H1 (cell line): ENCODE measurements at regions not wholly inside any gene's neighbourhood (a gene's known extent, or its start where the extent isn't known, plus 50 kb on each side); places are given as distances from the start of the nearest gene placed in this dataset.

Experiments used
- ASH2L ChIP-seq: fragments of 200-600, 300-600 bp; sonication (generic); IDR thresholded peaks from one replicate; pipeline ENCODE4 v1.7.1; 2017; ENCODE audit warnings: low read length
- CBX8 ChIP-seq: fragments of 300-800, 300-1000 bp; sonication (generic); IDR thresholded peaks from 2 replicates; pipeline ENCODE4 v1.7.1; 2016; ENCODE audit warnings: low read depth, low read length, borderline replicate concordance
- CEBPB ChIP-seq: IDR thresholded peaks from 2 replicates; pipeline ENCODE4 v1.6.1; 2012; ENCODE audit warnings: low read depth, low read length
- EP300 ChIP-seq, 2 experiments: IDR thresholded peaks; 1 replicate in 1 of 2; 2 replicates in 1 of 2; pipeline ENCODE4 v1.6.1; 2011 to 2012; ENCODE audit warnings: low read depth in 2 of 2, low read length in 2 of 2, mild to moderate bottlenecking in 2 of 2, borderline replicate concordance in 1 of 2, inconsistent platforms in 1 of 2, moderate library complexity in 1 of 2
- EZH2 ChIP-seq: fragments of 200-600 bp; sonication (generic); IDR thresholded peaks from 2 replicates; pipeline ENCODE4 v1.7.1; 2012; ENCODE audit warnings: low read depth, mild to moderate bottlenecking, moderate library complexity, low read length, inconsistent platforms; ENCODE audit not compliant: severe bottlenecking
- GABPA ChIP-seq: IDR thresholded peaks from 2 replicates; pipeline ENCODE4 v1.6.1; 2011; ENCODE audit warnings: mild to moderate bottlenecking, low read length, moderate library complexity, borderline replicate concordance; ENCODE audit not compliant: insufficient read depth
- POLR2A ChIP-seq, 2 experiments: IDR thresholded peaks; 1 replicate in 1 of 2; 2 replicates in 1 of 2; pipeline ENCODE4 v1.6.1; 2011; ENCODE audit warnings: low read depth in 2 of 2, low read length in 2 of 2, mild to moderate bottlenecking in 2 of 2; ENCODE audit errors: control extremely low read depth in 1 of 2
- SIN3A ChIP-seq, 2 experiments: IDR thresholded peaks in 1 of 2; conservative IDR thresholded peaks in 1 of 2; 2 replicates each; pipeline ENCODE4 v1.6.1; 2011 to 2012; ENCODE audit warnings: low read length in 2 of 2, improper control_type of control experiment in 1 of 2, low read depth in 1 of 2, mild to moderate bottlenecking in 1 of 2
- SP4 ChIP-seq: IDR thresholded peaks from 2 replicates; pipeline ENCODE4 v1.6.1; 2012; ENCODE audit warnings: low read length, inconsistent platforms
- TF ChIP-seq, protein P1 (sequence below), 3 experiments: IDR thresholded peaks; 1 replicate in 2 of 3; 2 replicates in 1 of 3; pipeline versions ENCODE4 v1.5.1 to v1.6.1; 2011; ENCODE audit warnings: low read length in 3 of 3, mild to moderate bottlenecking in 3 of 3, inconsistent platforms in 2 of 3, low read depth in 1 of 3, moderate library complexity in 1 of 3; ENCODE audit not compliant: insufficient read depth in 1 of 3; ENCODE audit errors: control extremely low read depth in 1 of 3
- TF ChIP-seq, protein P2 (sequence below): IDR thresholded peaks from 2 replicates; pipeline ENCODE4 v1.6.1; 2012; ENCODE audit warnings: inconsistent platforms
- TF ChIP-seq, protein P3 (sequence below): fragments of 300-600 bp; sonication (generic); IDR thresholded peaks from 2 replicates; pipeline ENCODE4 v1.7.1; 2012; ENCODE audit warnings: low read length, moderate library complexity, mild to moderate bottlenecking, inconsistent platforms; ENCODE audit not compliant: insufficient replicate concordance
- TF ChIP-seq, protein P4 (sequence below): IDR thresholded peaks from 2 replicates; pipeline ENCODE4 v1.6.1; 2011; ENCODE audit warnings: low read length, improper control_type of control experiment

DNA sequence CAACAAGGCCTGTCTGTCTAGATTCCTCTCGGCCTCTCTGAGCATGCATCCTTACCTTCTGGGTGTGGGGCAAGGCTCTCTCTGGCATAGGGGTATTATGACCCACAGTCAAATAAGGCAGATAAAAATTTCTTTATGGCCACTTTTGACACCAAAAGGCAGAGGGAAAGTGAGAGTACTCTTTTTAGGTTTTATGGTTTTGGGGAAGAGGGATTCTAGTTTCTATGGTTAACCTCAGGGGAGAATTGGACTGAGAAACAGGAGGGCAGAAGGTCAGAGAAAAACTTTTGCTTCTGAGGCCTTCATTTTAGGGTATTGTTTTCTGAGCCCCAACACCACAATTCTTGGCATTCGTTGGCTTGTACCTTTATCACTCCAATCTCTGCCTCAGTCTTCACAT, 70.0 kb upstream of the CCDC54 start:
- TF ChIP-seq ASH2L, result no peak
- no peak for TF ChIP-seq CBX8
- TF ChIP-seq SIN3A (conservative IDR thresholded peaks at IDR 0.05 in 1 of 2, IDR thresholded peaks at IDR 0.05 in 1 of 2; ENCODE audit: low read depth in 1 of 2, low read length in 2 of 2), result no peak
- no peak for TF ChIP-seq EZH2
- TF ChIP-seq, protein P1, sequence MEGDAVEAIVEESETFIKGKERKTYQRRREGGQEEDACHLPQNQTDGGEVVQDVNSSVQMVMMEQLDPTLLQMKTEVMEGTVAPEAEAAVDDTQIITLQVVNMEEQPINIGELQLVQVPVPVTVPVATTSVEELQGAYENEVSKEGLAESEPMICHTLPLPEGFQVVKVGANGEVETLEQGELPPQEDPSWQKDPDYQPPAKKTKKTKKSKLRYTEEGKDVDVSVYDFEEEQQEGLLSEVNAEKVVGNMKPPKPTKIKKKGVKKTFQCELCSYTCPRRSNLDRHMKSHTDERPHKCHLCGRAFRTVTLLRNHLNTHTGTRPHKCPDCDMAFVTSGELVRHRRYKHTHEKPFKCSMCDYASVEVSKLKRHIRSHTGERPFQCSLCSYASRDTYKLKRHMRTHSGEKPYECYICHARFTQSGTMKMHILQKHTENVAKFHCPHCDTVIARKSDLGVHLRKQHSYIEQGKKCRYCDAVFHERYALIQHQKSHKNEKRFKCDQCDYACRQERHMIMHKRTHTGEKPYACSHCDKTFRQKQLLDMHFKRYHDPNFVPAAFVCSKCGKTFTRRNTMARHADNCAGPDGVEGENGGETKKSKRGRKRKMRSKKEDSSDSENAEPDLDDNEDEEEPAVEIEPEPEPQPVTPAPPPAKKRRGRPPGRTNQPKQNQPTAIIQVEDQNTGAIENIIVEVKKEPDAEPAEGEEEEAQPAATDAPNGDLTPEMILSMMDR (IDR thresholded peaks at IDR 0.05; ENCODE audit: control extremely low read depth in 1 of 3, insufficient read depth in 1 of 3, low read depth in 1 of 3, low read length in 3 of 3), result no peak
- no peak for TF ChIP-seq POLR2A (IDR thresholded peaks at IDR 0.05; ENCODE audit: control extremely low read depth in 1 of 2, low read depth in 2 of 2, low read length in 2 of 2)
- TF ChIP-seq, protein P2, sequence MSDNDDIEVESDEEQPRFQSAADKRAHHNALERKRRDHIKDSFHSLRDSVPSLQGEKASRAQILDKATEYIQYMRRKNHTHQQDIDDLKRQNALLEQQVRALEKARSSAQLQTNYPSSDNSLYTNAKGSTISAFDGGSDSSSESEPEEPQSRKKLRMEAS, result no peak
- TF ChIP-seq SP4, result no peak
- TF ChIP-seq, protein P3, sequence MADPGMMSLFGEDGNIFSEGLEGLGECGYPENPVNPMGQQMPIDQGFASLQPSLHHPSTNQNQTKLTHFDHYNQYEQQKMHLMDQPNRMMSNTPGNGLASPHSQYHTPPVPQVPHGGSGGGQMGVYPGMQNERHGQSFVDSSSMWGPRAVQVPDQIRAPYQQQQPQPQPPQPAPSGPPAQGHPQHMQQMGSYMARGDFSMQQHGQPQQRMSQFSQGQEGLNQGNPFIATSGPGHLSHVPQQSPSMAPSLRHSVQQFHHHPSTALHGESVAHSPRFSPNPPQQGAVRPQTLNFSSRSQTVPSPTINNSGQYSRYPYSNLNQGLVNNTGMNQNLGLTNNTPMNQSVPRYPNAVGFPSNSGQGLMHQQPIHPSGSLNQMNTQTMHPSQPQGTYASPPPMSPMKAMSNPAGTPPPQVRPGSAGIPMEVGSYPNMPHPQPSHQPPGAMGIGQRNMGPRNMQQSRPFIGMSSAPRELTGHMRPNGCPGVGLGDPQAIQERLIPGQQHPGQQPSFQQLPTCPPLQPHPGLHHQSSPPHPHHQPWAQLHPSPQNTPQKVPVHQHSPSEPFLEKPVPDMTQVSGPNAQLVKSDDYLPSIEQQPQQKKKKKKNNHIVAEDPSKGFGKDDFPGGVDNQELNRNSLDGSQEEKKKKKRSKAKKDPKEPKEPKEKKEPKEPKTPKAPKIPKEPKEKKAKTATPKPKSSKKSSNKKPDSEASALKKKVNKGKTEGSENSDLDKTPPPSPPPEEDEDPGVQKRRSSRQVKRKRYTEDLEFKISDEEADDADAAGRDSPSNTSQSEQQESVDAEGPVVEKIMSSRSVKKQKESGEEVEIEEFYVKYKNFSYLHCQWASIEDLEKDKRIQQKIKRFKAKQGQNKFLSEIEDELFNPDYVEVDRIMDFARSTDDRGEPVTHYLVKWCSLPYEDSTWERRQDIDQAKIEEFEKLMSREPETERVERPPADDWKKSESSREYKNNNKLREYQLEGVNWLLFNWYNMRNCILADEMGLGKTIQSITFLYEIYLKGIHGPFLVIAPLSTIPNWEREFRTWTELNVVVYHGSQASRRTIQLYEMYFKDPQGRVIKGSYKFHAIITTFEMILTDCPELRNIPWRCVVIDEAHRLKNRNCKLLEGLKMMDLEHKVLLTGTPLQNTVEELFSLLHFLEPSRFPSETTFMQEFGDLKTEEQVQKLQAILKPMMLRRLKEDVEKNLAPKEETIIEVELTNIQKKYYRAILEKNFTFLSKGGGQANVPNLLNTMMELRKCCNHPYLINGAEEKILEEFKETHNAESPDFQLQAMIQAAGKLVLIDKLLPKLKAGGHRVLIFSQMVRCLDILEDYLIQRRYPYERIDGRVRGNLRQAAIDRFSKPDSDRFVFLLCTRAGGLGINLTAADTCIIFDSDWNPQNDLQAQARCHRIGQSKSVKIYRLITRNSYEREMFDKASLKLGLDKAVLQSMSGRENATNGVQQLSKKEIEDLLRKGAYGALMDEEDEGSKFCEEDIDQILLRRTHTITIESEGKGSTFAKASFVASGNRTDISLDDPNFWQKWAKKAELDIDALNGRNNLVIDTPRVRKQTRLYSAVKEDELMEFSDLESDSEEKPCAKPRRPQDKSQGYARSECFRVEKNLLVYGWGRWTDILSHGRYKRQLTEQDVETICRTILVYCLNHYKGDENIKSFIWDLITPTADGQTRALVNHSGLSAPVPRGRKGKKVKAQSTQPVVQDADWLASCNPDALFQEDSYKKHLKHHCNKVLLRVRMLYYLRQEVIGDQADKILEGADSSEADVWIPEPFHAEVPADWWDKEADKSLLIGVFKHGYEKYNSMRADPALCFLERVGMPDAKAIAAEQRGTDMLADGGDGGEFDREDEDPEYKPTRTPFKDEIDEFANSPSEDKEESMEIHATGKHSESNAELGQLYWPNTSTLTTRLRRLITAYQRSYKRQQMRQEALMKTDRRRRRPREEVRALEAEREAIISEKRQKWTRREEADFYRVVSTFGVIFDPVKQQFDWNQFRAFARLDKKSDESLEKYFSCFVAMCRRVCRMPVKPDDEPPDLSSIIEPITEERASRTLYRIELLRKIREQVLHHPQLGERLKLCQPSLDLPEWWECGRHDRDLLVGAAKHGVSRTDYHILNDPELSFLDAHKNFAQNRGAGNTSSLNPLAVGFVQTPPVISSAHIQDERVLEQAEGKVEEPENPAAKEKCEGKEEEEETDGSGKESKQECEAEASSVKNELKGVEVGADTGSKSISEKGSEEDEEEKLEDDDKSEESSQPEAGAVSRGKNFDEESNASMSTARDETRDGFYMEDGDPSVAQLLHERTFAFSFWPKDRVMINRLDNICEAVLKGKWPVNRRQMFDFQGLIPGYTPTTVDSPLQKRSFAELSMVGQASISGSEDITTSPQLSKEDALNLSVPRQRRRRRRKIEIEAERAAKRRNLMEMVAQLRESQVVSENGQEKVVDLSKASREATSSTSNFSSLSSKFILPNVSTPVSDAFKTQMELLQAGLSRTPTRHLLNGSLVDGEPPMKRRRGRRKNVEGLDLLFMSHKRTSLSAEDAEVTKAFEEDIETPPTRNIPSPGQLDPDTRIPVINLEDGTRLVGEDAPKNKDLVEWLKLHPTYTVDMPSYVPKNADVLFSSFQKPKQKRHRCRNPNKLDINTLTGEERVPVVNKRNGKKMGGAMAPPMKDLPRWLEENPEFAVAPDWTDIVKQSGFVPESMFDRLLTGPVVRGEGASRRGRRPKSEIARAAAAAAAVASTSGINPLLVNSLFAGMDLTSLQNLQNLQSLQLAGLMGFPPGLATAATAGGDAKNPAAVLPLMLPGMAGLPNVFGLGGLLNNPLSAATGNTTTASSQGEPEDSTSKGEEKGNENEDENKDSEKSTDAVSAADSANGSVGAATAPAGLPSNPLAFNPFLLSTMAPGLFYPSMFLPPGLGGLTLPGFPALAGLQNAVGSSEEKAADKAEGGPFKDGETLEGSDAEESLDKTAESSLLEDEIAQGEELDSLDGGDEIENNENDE, result no peak
- TF ChIP-seq, protein P4, sequence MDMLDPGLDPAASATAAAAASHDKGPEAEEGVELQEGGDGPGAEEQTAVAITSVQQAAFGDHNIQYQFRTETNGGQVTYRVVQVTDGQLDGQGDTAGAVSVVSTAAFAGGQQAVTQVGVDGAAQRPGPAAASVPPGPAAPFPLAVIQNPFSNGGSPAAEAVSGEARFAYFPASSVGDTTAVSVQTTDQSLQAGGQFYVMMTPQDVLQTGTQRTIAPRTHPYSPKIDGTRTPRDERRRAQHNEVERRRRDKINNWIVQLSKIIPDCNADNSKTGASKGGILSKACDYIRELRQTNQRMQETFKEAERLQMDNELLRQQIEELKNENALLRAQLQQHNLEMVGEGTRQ, result no peak
- no peak for TF ChIP-seq EP300 (IDR thresholded peaks at IDR 0.05; ENCODE audit: borderline replicate concordance in 1 of 2, low read depth in 2 of 2, low read length in 2 of 2)
- no peak for TF ChIP-seq CEBPB
- TF ChIP-seq GABPA, result no peak
